ENCODE measurements at regions not wholly inside any gene's neighbourhood (a gene's known extent, or its start where the extent isn't known, plus 50 kb on each side); places are given as distances from the start of the nearest gene placed in this dataset.

GRCh38 chr2:111712940-111713515, 171.0 kb downstream of the ANAPC1 start:
- no peak overlapping the region for H3K27ac ChIP-seq (ENCODE audit: insufficient read length, low read depth, low read length)
- no peak overlapping the region for H3K56ac ChIP-seq (ENCODE audit: insufficient read length, low read depth, low read length)
- H4K91ac ChIP-seq (ENCODE audit: insufficient read length, low read depth, low read length), result no peak overlapping the region
- H3K9me3 Mint-ChIP-seq, result peaks cover 11 to 16% of the 10 kb centered on the region in 2 experiments; a peak in 4 of 5 replicates
- no peak overlapping the region for H3K9ac ChIP-seq (ENCODE audit: extremely low read depth, insufficient read length, low read length)
- H3K27ac Mint-ChIP-seq, result no peak overlapping the region
- no peak overlapping the region for H2BK12ac ChIP-seq (ENCODE audit: insufficient read length, low read depth, low read length)
- H3K4ac ChIP-seq (ENCODE audit: low read depth, low read length), result no peak overlapping the region
- no peak overlapping the region for H2AFZ ChIP-seq (ENCODE audit: low read length)
- H3K79me2 ChIP-seq (ENCODE audit: insufficient read depth, low read length), result no peaks in the 10 kb centered on the region
- no peak for DNase-seq
- no peak for TF ChIP-seq CTCF (conservative IDR thresholded peaks at IDR 0.05)
- no peaks in the 10 kb centered on the region for H3K9me3 ChIP-seq (ENCODE audit: control insufficient read depth, low read depth, low read length)
- no peak overlapping the region for H2BK20ac ChIP-seq (ENCODE audit: low read depth, low read length, poor library complexity, severe bottlenecking)
- H2BK15ac ChIP-seq (ENCODE audit: low read depth, low read length), result no peak overlapping the region
- peaks cover 5% of the 10 kb centered on the region for H4K20me1 ChIP-seq (ENCODE audit: control insufficient read depth, insufficient read depth, insufficient read length)
- no peak overlapping the region for H3K23ac ChIP-seq (ENCODE audit: insufficient read length, low read depth, low read length)
- no peaks in the 10 kb centered on the region for H3K23me2 ChIP-seq (ENCODE audit: insufficient read length, low read depth, low read length, poor library complexity, severe bottlenecking)
- H3K14ac ChIP-seq (ENCODE audit: insufficient read depth, low read length), result no peak overlapping the region
- no peak overlapping the region for H4K5ac ChIP-seq (ENCODE audit: insufficient read length, low read depth, low read length)
- H3K27me3 ChIP-seq (ENCODE audit: insufficient read depth, low read length), result no peaks in the 10 kb centered on the region
- no peak overlapping the region for H3K4me3 Mint-ChIP-seq
- H3K4me1 Mint-ChIP-seq, result peaks cover 29 to 30% of the 10 kb centered on the region in 2 experiments
- H3K79me1 ChIP-seq (ENCODE audit: insufficient read depth, low read depth, low read length, poor library complexity, severe bottlenecking), result no peaks in the 10 kb centered on the region
- no peak overlapping the region for H3K18ac ChIP-seq (ENCODE audit: insufficient read length, low read depth, low read length)
- H3K27me3 Mint-ChIP-seq (ENCODE audit: low read depth), result no peaks in the 10 kb centered on the region; the same call in none of the 2 replicates
- H4K8ac ChIP-seq (replicated peaks; ENCODE audit: insufficient read length, low read depth, low read length), result no peak overlapping the region
- H3K36me3 Mint-ChIP-seq (ENCODE audit: insufficient read depth in 1 of 3, low read depth in 3 of 3), result peaks cover 6 to 17% (median 9%) of the 10 kb centered on the region in 3 experiments; a peak in 6 of 7 replicates
- H2BK120ac ChIP-seq (ENCODE audit: low read depth, low read length, poor library complexity, severe bottlenecking), result no peak overlapping the region
- no peak overlapping the region for H3T11ph ChIP-seq (ENCODE audit: low read length)
- WGBS (ENCODE audit: extremely low coverage, insufficient read length, low lambda C conversion rate), result no CpG with 5 or more reads among the region's 5 CpGs
- H3K4me1 ChIP-seq (ENCODE audit: insufficient read depth, low read length), result peaks cover 7% of the 10 kb centered on the region; the same call in 1 of the 2 replicates
- no peak overlapping the region for H3K4me2 ChIP-seq (ENCODE audit: insufficient read depth, insufficient read length, low read length)
- H2AK5ac ChIP-seq (ENCODE audit: insufficient read length, low read length), result no peak overlapping the region
- no peak overlapping the region for H2BK5ac ChIP-seq (ENCODE audit: insufficient read length, low read length)

Measured in H9 (cell line).